ENCODE measurements at regions not wholly inside any gene's neighbourhood (a gene's known extent, or its start where the extent isn't known, plus 50 kb on each side); places are given as distances from the start of the nearest gene placed in this dataset.

DNA sequence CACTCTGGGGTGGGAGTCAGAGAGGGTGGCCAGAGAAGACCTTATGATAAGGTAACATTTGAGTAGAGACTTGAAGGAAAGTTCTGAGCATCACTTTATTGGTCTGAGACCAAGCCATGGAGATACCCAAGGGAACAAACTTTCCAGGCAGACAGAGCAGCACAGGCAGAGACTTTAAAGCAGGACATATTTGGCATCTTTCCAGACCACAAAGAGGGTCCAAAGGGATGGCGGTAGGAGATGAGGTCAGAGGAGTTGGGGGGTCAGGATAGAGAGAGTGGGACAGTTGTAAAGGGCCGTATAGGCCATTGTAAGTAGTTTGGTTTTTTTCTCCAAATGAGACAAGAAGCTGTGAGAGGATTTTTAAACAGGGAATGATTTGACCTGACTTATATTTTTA, 344.4 kb downstream of the SEC23A start:
- TF ChIP-seq GATA2 (IDR thresholded peaks at IDR 0.05; ENCODE audit: low read depth, low read length) (no peak), GATA3 (IDR thresholded peaks at IDR 0.05; ENCODE audit: low read depth, low read length) (no peak)

All from SH-SY5Y (cell line).